B cell (primary cell): ENCODE measurements at regions not wholly inside any gene's neighbourhood (a gene's known extent, or its start where the extent isn't known, plus 50 kb on each side); places are given as distances from the start of the nearest gene placed in this dataset.

Experiments
- ATAC-seq: fragments of 200-7000 bp; cut with Tn5 transposase; one replicate; pipeline ENCODE4 v1.10.0; 2021; ENCODE audit warnings: low read depth, mild to moderate bottlenecking, moderate number of reproducible peaks, moderate library complexity
- CTCF ChIA-PET: fragments of 350-600 bp; sonication (Branson Sonifier 250); formaldehyde crosslinking; loops from one replicate; lab custom pipeline; 2021; ENCODE audit warnings: antibody characterized with exemption, inconsistent platforms; lab: Charles Lee
- POLR2A ChIA-PET: fragments of 350-600 bp; sonication (Branson Sonifier 250); formaldehyde crosslinking; loops from one replicate; lab custom pipeline; 2021; ENCODE audit warnings: antibody characterized with exemption; lab: Charles Lee
- DNase-seq: peaks from one replicate; pipeline ENCODE4 v3.0.0; 2013
- H2AFZ ChIP-seq: 2 replicates; pipeline ENCODE4 v1.6.1; 2012; ENCODE audit warnings: mild to moderate bottlenecking, low read depth, low read length; ENCODE audit not compliant: insufficient read depth, poor library complexity, severe bottlenecking
- H3K27ac ChIP-seq, 2 donors: 1 replicate in 1 of 2; 2 replicates in 1 of 2; pipeline ENCODE4 v1.5.1; 2012 to 2013; ENCODE audit warnings: low read length in 2 of 2, mild to moderate bottlenecking in 2 of 2, moderate library complexity in 1 of 2
- H3K27me3 ChIP-seq, 4 experiments: fragments of 200-600 bp in 1 of 4; sonication (generic) in 1 of 4; replicated peaks in 1 of 4; 1 replicate in 2 of 4; 2 replicates in 2 of 4; pipeline versions ENCODE4 v1.6.1 to v1.7.0; 2013 to 2016; ENCODE audit warnings: low read length in 3 of 4, mild to moderate bottlenecking in 2 of 4, mixed read lengths in 1 of 4, moderate library complexity in 1 of 4; ENCODE audit not compliant: insufficient read depth in 4 of 4, control insufficient read depth in 3 of 4; ENCODE audit errors: control extremely low read depth in 1 of 4
- H3K36me3 ChIP-seq, 2 experiments: replicated peaks in 1 of 2; 1 replicate in 1 of 2; 2 replicates in 1 of 2; pipeline versions ENCODE4 v1.6.1 to v1.7.1; 2013; ENCODE audit warnings: low read length in 1 of 2; ENCODE audit not compliant: insufficient read depth in 2 of 2, control insufficient read depth in 1 of 2; ENCODE audit errors: control extremely low read depth in 1 of 2, extremely low read depth in 1 of 2
- H3K4me1 ChIP-seq, 2 donors: fragments of 200-600 bp in 1 of 2; sonication (generic) in 1 of 2; 1 replicate in 1 of 2; 2 replicates in 1 of 2; pipeline versions ENCODE4 v1.5.1 to v1.6.1; 2013 to 2017; ENCODE audit warnings: low read length in 2 of 2; ENCODE audit not compliant: control insufficient read depth in 2 of 2, insufficient read depth in 2 of 2
- H3K4me2 ChIP-seq: replicated peaks from 2 replicates; pipeline ENCODE3; 2012; ENCODE audit warnings: mild to moderate bottlenecking, low read depth, low read length; ENCODE audit not compliant: poor library complexity, severe bottlenecking
- H3K4me3 ChIP-seq, 5 experiments: fragments of 200-600 bp in 1 of 5; sonication (generic) in 1 of 5; 1 replicate in 3 of 5; 2 replicates in 2 of 5; pipeline versions ENCODE4 v1.5.1 to v1.7.0; 2011 to 2016; ENCODE audit warnings: low read length in 4 of 5, mild to moderate bottlenecking in 4 of 5, low read depth in 2 of 5, control low read depth in 1 of 5, moderate library complexity in 1 of 5; ENCODE audit not compliant: insufficient read depth in 1 of 5; ENCODE audit errors: control extremely low read depth in 1 of 5, extremely low read depth in 1 of 5
- H3K79me2 ChIP-seq: fragments of 200-600 bp; sonication (generic); one replicate; pipeline ENCODE4 v1.6.0; 2016; ENCODE audit warnings: low read length; ENCODE audit not compliant: control insufficient read depth, insufficient read depth
- H3K9ac ChIP-seq: fragments of 200-600 bp; sonication (generic); 2 replicates; pipeline ENCODE4 v1.6.1; 2017; ENCODE audit warnings: mild to moderate bottlenecking, low read length, moderate library complexity
- H3K9me3 ChIP-seq, 3 donors: one replicate each; pipeline versions ENCODE4 v1.6.1 to v1.7.1; 2013; ENCODE audit warnings: low read length in 2 of 3; ENCODE audit not compliant: control insufficient read depth in 2 of 3, insufficient read depth in 1 of 3; ENCODE audit errors: control extremely low read depth in 1 of 3
- H4K20me1 ChIP-seq: 2 replicates; pipeline ENCODE4 v1.6.0; 2012; ENCODE audit warnings: mild to moderate bottlenecking, low read length; ENCODE audit not compliant: insufficient read depth, control insufficient read depth, poor library complexity, severe bottlenecking
- H3K27ac Mint-ChIP-seq: one replicate; pipeline ENCODE4 v1.8.0; 2021; ENCODE audit warnings: mixed read lengths
- H3K27me3 Mint-ChIP-seq: one replicate; pipeline ENCODE4 v1.8.0; 2021; ENCODE audit warnings: mixed read lengths
- H3K4me1 Mint-ChIP-seq: one replicate; pipeline ENCODE4 v1.8.0; 2021; ENCODE audit warnings: mixed read lengths
- H3K4me3 Mint-ChIP-seq: one replicate; pipeline ENCODE4 v1.8.0; 2021; ENCODE audit warnings: mixed read lengths
- H3K9me3 Mint-ChIP-seq: one replicate; pipeline ENCODE4 v1.8.0; 2022; ENCODE audit warnings: mixed read lengths; ENCODE audit not compliant: insufficient read depth
- CTCF ChIP-seq: fragments of 200-600 bp; IDR thresholded peaks from one replicate; pipeline ENCODE4 v1.8.0; 2022; ENCODE audit warnings: antibody characterized with exemption, mild to moderate bottlenecking
- EZH2 ChIP-seq: IDR thresholded peaks from 2 replicates; pipeline ENCODE4 v1.6.1; 2012; ENCODE audit warnings: borderline replicate concordance, low read depth, mild to moderate bottlenecking, moderate library complexity, low read length; ENCODE audit not compliant: insufficient read depth, poor library complexity, severe bottlenecking
- WGBS: methylation state at CpG from one replicate; pipeline ENCODE4 v1.1.5; 2013; ENCODE audit warnings: missing lambda C conversion rate; ENCODE audit not compliant: insufficient coverage; 5-methylcytosine and 5-hydroxymethylcytosine counted together
- intact Hi-C: fragments of 100-400 bp; cut with micrococcal nuclease; formaldehyde crosslinking; loops from one replicate; pipeline ENCODE4 v1.10.0; 2022

GRCh38 chr17:77856551-77857305, 101.8 kb upstream of the TNRC6C start:
- no peaks in the 10 kb centered on the region for H3K79me2 ChIP-seq
- WGBS, result 91% methylated on average over 14 of the region's 20 CpGs
- Mint-ChIP-seq H3K9me3 (no peaks in the 10 kb centered on the region), H3K27me3 (peaks cover 58% of the 10 kb centered on the region), H3K27ac (no peak overlapping the region), H3K4me3 (no peak overlapping the region), H3K4me1 (peaks cover 9% of the 10 kb centered on the region)
- H3K9ac ChIP-seq, result no peak overlapping the region
- ATAC-seq (no peak), DNase-seq (no peak)
- H4K20me1 ChIP-seq, result no peaks in the 10 kb centered on the region
- H3K4me1 ChIP-seq, result peaks cover 4 to 15% of the 10 kb centered on the region in 2 donors
- H2AFZ ChIP-seq, result no peak overlapping the region
- H3K27ac ChIP-seq, result no peak overlapping the region
- H3K4me3 ChIP-seq, result no peak overlapping the region
- peaks cover 0 to 52% (median 18%) of the 10 kb centered on the region in 4 experiments for H3K27me3 ChIP-seq
- H3K4me2 ChIP-seq, result no peak overlapping the region
- H3K36me3 ChIP-seq, result no peaks in the 10 kb centered on the region
- intact Hi-C loops, result no loop called here
- peaks cover 0 to 17% (median 0%) of the 10 kb centered on the region in 3 donors for H3K9me3 ChIP-seq
- no peak for TF ChIP-seq EZH2
- TF ChIP-seq CTCF, result no peak
- CTCF ChIA-PET, result no interaction called here
- POLR2A ChIA-PET, result no interaction called here

GRCh38 chr17:77857306-77857555, 101.3 kb upstream of the TNRC6C start:
- Histone ChIP-seq H3K4me3 (no peak overlapping the region), H3K79me2 (no peaks in the 10 kb centered on the region), H3K27ac (no peak overlapping the region), H4K20me1 (no peaks in the 10 kb centered on the region), H3K9me3 (peaks cover 0 to 17% (median 0%) of the 10 kb centered on the region in 3 donors), H3K9ac (no peak overlapping the region), H3K36me3 (no peaks in the 10 kb centered on the region), H3K4me1 (peaks cover 4 to 15% of the 10 kb centered on the region in 2 donors), H3K4me2 (no peak overlapping the region), H2AFZ (no peak overlapping the region), H3K27me3 (peaks cover 0 to 51% (median 20%) of the 10 kb centered on the region in 4 experiments)
- H3K27me3 Mint-ChIP-seq, result peaks cover 60% of the 10 kb centered on the region
- CTCF ChIA-PET, result no interaction called here
- ATAC-seq (no peak), DNase-seq (no peak)
- POLR2A ChIA-PET, result no interaction called here
- intact Hi-C loops, result no loop called here
- 80% methylated on average over 3 of the region's 3 CpGs for WGBS
- no peak overlapping the region for H3K27ac Mint-ChIP-seq
- TF ChIP-seq EZH2 (no peak), CTCF (no peak)
- H3K9me3 Mint-ChIP-seq, result no peaks in the 10 kb centered on the region
- H3K4me3 Mint-ChIP-seq, result no peak overlapping the region
- peaks cover 9% of the 10 kb centered on the region for H3K4me1 Mint-ChIP-seq
